HL-60/S4 treated with retinoic acid at 250 ng/mL for 4 days and 3 days (cell line): ENCODE measurements at regions not wholly inside any gene's neighbourhood (a gene's known extent, or its start where the extent isn't known, plus 50 kb on each side); places are given as distances from the start of the nearest gene placed in this dataset.

Source experiments
- in situ Hi-C: fragments of 300-500 bp; cut with MboI; formaldehyde crosslinking; loops from 2 replicates; pipeline ENCODE4 v1.7.0; 2022; ENCODE audit warnings: low sequenced_read_pairs

DNA sequence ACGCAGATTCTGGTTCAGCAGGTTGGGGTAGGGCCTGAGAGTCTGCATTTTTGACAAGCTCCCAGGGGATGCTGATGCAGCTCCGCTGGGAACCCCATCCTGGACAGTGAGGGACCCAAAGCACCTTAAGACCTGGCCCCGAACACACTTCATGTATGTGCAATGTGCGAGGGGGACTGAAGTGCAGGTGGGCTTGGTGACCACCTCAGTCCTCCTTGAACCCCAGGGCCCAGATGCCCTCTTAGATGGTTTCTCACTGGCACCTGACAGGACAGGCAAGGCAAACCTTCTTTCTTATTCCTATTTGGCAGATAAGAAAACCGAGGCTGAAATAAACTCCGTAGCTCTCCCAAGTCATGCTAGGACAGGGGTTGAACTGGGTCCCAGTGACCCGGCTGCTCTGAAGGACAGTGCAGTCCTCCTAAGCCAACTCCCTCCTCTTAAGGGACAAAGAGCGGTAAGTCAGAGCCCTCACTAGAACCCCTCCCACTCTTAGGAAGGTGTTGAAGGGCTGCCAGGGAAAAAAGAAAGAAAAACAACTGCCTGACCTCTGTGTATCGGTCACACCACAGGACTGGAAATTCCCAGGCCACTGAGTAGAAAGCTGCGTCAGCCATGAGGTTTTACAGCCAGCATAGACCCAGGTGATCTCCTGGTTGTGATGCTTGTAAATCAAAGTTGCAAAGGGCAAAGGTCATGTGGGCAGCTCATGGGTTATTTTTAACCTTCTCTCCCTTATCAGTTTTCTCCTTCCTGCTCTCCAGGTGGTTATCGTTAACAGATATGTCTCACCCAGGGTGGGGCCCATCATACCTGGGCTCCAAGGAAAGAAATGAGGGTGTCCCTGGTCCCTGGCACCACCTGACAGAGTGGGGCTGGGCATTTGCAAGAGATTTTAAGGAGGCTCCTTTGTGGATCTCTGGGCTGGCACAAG, 90.9 kb upstream of the SMNDC1 start:
- in situ Hi-C loops = no loop called here

- in situ Hi-C loops = no loop called here
These were observed 91.5 kb upstream of the SMNDC1 start for GRCh38 chr10:110396284-110396651.

- in situ Hi-C loops = no loop called here
These were observed 93.1 kb upstream of the SMNDC1 start for GRCh38 chr10:110397856-110398255.

DNA sequence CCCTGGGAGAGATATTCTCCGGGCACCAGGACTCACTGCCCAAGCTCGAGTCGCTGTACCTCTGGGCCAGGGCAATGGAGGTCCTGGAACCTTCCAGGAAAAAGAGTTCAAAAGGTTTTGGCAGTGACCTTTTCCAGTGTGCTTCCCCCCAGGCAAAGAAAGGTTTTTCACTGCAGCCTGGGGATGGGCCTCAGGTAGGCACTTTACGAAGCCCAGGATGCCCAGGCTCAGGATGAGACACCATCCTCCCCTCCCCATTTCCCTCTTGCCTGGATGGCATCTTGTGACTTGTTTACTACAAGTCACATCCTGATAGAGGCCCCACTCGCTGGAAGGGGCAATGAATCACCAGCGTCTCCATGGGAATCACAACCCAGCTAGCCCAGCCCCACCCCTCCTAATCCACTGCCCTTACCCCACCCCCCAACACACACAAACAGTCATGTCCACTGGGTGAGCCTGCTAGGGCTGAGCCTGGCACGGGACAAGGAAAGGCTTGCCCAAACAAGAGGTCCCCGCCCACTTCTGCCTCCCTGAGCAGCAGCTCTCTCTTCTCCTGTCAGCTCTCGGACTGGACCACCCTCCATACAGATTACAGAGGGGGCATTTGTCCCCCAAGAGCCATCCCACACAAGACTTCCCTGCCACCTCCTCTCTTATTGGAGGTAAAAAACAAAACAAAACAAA, 93.8 kb upstream of the SMNDC1 start:
- in situ Hi-C loops = no loop called here

DNA sequence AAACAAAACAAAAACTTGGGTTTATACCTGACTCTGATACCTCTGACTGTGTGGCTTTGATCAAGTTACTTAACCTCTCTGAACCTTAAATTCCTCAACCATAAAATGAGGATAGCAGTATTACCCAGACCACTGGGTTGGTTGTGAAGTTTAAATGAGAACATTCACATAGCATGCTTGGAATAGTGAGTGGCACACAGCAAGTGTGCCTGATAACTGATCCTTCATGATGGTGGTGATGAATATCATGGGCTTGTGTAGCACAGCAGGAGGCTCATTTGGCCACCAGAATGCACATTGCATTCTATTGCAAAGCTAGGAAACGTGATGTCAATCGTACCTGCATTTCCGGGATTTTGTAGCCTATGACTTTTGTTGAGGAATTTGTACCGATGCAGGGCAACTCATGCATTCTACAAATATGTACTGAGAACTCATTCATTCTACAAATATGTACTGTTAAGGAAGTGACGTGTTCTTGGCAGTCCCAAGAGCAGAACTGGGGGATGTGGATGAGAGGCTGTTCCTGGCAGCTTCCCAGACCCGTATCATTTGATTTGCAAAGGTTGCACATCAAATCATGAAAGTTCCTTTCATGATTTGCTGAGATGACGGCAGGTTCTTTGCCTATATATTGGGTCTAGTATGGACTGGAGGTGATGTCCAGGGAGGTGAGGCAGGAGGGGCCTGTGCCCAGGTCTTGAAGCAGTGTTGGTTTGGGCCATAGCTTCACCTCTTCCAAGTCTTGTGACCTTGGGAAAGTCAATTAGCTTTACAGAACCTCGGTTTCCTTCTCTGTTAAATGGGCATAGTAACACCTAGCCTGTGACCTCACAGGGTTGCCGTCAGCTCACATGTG, 94.6 kb upstream of the SMNDC1 start:
- in situ Hi-C loops = no loop called here

DNA sequence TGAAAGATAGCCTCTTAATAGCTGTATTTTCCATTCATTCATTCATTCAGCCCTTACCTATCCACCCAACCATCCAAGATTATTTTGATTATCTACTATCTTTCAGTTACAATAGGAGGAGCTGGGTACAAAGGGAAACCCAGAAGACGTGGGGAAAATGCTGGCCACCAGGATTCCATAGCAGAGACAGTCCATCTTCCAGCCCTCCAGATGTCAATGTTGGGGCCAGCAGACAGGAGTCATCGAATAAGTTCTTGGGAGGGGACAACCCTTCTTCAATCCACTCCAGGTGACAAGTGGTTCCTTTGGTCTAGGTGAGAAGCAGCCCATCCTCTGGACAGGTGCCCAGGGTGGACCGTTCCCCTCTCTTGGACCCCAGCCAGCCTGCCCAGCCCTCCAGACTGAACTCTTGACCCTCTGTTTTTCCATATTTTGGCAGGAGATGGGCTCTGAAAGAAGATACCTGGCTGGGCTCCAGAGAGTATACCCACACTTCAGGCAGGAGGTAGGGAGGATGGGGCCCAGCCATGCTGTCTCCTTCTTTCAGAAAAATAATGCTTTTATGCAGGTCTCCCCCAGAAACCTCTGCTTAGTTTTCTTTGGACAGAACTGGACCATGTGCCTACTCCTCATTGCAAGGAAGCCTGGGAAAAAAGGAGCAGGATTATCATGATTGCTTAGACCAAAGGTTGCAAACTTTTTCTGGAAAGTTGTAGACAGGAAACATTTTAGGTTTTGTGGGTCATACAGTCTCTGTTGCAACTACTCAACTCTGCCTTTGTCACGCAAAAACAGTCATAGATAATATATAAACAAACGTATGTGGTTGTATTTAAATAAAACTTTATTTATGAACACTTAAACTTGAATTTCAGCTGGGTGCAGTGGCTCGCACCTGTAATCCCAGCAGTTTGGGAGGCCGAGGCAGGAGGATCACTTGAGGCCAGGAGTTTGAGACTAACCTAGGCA, 95.5 kb upstream of the SMNDC1 start:
- in situ Hi-C loops = no loop called here

GRCh38 chr10:110401401-110402076, 96.2 kb upstream of the DUSP5 start:
- in situ Hi-C loops = no loop called here

DNA sequence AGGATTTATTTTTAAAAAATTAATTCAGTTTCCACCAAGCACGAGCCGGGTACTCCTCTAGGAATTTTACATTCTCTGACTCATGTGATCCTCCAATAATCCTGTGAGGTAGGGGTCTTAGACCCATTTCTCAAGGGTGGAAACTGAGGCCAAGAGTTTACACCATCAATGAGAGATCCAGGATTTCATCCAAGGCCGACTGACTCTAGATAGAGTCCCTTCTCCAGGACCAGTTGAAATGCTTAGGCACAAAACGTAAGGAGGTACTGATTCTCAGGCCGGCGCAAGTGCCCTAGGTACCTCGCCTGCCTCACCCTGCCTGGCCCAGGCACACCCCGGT, 95.7 kb upstream of the DUSP5 start:
- in situ Hi-C loops = no loop called here

GRCh38 chr10:110403593-110403992, 94.1 kb upstream of the DUSP5 start:
- in situ Hi-C loops = no loop called here

DNA sequence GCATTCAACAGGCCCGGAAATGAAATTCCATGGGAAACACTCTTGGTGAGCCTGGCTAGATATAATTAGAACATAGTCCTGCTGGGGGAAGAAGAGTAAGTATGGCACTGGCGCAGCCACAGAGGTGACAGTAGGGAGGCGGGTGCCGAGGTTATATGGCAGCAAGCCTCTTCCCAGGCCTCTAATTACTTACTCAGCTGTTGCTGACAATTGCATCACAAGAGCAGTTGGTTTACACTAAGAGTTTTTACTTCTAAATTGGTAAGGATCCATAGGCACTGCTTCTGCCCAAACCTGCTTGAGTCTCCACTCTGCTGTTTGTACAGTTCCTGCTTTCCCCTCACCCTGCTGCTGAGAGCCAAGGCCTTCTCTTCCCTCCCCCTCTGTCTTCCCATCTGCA, 93.3 kb upstream of the DUSP5 start:
- in situ Hi-C loops = no loop called here

- in situ Hi-C loops = no loop called here
These were observed 92.9 kb upstream of the DUSP5 start for GRCh38 chr10:110404825-110405224.

GRCh38 chr10:110405380-110405779, 92.3 kb upstream of the DUSP5 start:
- in situ Hi-C loops = no loop called here

DNA sequence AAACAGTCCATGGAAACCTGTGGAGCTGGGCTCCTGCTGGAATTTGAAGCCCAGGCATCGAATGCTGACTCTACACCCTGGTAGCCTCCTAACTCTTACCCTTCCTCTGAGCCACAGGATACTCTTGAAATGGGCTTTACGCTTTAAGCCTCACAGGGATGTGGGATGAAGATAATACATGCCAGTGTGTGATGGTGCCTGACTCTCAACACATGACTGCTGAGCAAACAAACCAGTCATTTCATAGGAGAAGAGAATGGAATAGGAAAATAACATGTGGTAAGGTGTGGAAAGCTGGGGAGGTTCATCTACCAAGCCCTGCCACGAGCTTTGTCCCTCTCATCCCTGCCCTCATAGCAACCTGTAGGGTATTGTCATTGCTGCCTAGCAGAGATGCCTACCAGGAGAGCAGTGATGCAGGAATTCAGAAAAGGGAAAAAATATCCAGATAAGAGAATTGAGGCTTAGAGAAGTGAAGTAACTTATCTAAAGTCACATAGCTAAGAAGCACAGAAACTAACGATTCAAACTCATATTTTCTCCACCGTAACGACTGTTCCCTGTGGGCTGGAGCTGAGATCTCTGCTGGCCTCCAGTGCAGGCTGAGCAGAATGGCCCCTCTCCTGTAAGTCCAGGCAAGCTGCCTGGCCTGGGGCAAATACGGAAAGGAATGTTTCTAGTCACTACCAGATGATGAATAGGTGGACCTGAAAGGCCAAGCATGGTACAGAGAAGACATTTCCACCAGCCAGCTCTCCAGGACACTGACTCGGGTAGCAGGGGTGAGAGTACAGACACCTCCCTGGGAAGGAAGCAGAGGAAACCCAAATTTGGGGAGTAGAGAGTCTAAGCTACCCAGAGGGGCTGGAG, 90.2 kb upstream of the DUSP5 start:
- in situ Hi-C loops = no loop called here

DNA sequence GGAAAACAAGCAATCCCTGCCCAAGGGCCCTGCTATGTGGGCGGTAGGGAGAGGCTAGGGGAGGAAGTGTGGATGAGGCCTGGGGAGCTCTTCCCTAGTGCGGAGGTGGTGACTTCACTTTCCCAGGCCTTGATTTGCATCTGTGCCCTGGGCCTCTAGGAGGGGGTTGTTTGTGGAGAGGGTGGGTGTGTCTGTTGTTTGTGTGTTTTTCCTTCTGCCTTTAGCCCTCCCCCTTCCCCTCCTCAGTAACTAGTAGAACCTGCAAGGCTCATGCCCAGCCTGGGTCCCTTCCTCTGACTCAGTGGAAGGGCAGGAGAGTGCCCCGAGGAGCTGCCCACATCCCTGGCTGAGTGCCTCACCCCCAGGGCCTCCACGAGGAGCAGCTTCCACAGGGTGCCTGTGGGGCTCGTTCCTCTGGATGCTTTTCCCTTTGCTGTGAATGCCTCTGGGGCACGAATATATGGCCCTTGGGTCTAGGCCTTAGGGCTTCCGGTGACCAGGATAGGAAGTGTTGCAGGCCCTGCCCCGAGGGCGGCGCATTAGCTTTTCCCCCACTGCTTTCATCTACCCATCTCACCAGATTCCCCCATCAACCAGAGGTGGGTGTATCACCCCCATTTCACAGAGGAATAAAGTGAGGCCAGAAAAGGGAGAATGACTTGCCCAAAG, 89.4 kb upstream of the DUSP5 start:
- in situ Hi-C loops = no loop called here

GRCh38 chr10:110408943-110409342, 88.8 kb upstream of the DUSP5 start:
- in situ Hi-C loops = no loop called here

GRCh38 chr10:110409488-110409887, 88.2 kb upstream of the DUSP5 start:
- in situ Hi-C loops = no loop called here

- in situ Hi-C loops = no loop called here
These were observed 87.8 kb upstream of the DUSP5 start for GRCh38 chr10:110409926-110410325.

GRCh38 chr10:110410329-110411046, 87.2 kb upstream of the DUSP5 start:
- in situ Hi-C loops = no loop called here
